Fibroblast of skin of left quadriceps (primary cell): ENCODE measurements at regions not wholly inside any gene's neighbourhood (a gene's known extent, or its start where the extent isn't known, plus 50 kb on each side); places are given as distances from the start of the nearest gene placed in this dataset.
A peak's percentile ranks its signal among the peaks of the same experiment; 100 is the strongest.
"Not testable (repeated sequence)": the region's sequence is repeated elsewhere in the genome, so short reads cannot be mapped to it uniquely, and the experiment has no call there.

Experiments
- DNase-seq, 2 experiments: peaks; one replicate each; pipeline ENCODE4 v3.0.0-alpha.2; 2013; ENCODE audit warnings: low read depth in 2 of 2

- DNase-seq = no peak
Observed at GRCh38 chr2:53536583-53537361, 230.8 kb upstream of the CHAC2 start.

- DNase-seq = no peak
Observed at GRCh38 chr2:53535234-53535840, 232.3 kb upstream of the CHAC2 start.

- DNase-seq = no peak
Observed at GRCh38 chr2:53530126-53530525, 237.5 kb upstream of the CHAC2 start.

GRCh38 chr2:53527056-53527455 is 240.5 kb upstream of the CHAC2 start:
- DNase-seq = no peak

- DNase-seq = no peak
Observed at GRCh38 chr2:53519918-53520841, 247.4 kb upstream of the CHAC2 start.

- DNase-seq = no peak
Observed at GRCh38 chr2:53517406-53517805, 250.2 kb upstream of the CHAC2 start.

GRCh38 chr2:53516650-53517049 is 251.0 kb upstream of the CHAC2 start:
- no peak for DNase-seq

- no peak for DNase-seq
Observed at GRCh38 chr2:53515435-53516332, 251.9 kb upstream of the CHAC2 start.

GRCh38 chr2:53513167-53513666 is 254.4 kb upstream of the CHAC2 start:
- DNase-seq = no peak

- no peak for DNase-seq
Observed at GRCh38 chr2:53512071-53512826, 255.4 kb upstream of the CHAC2 start.

- DNase-seq = no peak
Observed at GRCh38 chr2:53511549-53511948, 256.1 kb upstream of the CHAC2 start.

GRCh38 chr2:53510401-53510800 is 257.2 kb upstream of the CHAC2 start:
- DNase-seq = no peak

GRCh38 chr2:53509831-53510388 is 257.7 kb upstream of the CHAC2 start:
- no peak for DNase-seq

GRCh38 chr2:53508667-53509066 is 258.9 kb upstream of the CHAC2 start:
- DNase-seq = no peak

GRCh38 chr2:53507070-53507469 is 260.5 kb upstream of the CHAC2 start:
- DNase-seq = not testable (repeated sequence)

- DNase-seq = no peak
Observed at GRCh38 chr2:53505826-53506225, 261.8 kb upstream of the CHAC2 start.

GRCh38 chr2:53504507-53504906 is 263.1 kb upstream of the CHAC2 start:
- no peak for DNase-seq

- DNase-seq = no peak
Observed at GRCh38 chr2:53500181-53500580, 267.4 kb upstream of the CHAC2 start.

- DNase-seq = peak in 1 of 2 experiments; percentile 6
Observed at GRCh38 chr2:53498210-53498609, 269.4 kb upstream of the CHAC2 start.

GRCh38 chr2:53497020-53497419 is 270.6 kb upstream of the CHAC2 start:
- DNase-seq = no peak
